Mesendoderm (in vitro differentiated cells): ENCODE measurements at regions not wholly inside any gene's neighbourhood (a gene's known extent, or its start where the extent isn't known, plus 50 kb on each side); places are given as distances from the start of the nearest gene placed in this dataset.
A peak's percentile ranks its signal among the peaks of the same experiment; 100 is the strongest.

Source experiments
- DNase-seq: peaks from one replicate; pipeline ENCODE4 v3.0.0; 2013
- H2AK5ac ChIP-seq: 2 replicates; pipeline ENCODE4 v1.6.1; 2013; ENCODE audit warnings: low read length, inconsistent platforms
- H2BK120ac ChIP-seq: 2 replicates; pipeline ENCODE4 v1.6.1; 2013; ENCODE audit warnings: low read depth, mild to moderate bottlenecking, low read length, moderate library complexity, mixed read lengths
- H2BK15ac ChIP-seq: replicated peaks from 2 replicates; pipeline ENCODE4 v1.6.1; 2013; ENCODE audit warnings: low read depth, mild to moderate bottlenecking, moderate library complexity
- H2BK5ac ChIP-seq: 2 replicates; pipeline ENCODE4 v1.6.1; 2013; ENCODE audit warnings: low read length, inconsistent platforms
- H3K18ac ChIP-seq: 2 replicates; pipeline ENCODE4 v1.6.1; 2013; ENCODE audit warnings: mild to moderate bottlenecking, low read length, mixed read lengths
- H3K23ac ChIP-seq: one replicate; pipeline ENCODE4 v1.6.1; 2013; ENCODE audit warnings: low read length
- H3K27ac ChIP-seq: 2 replicates; pipeline ENCODE4 v1.5.1; 2013; ENCODE audit warnings: low read depth, mild to moderate bottlenecking, inconsistent platforms, low read length, moderate library complexity
- H3K27me3 ChIP-seq: 2 replicates; pipeline ENCODE4 v1.6.1; 2013; ENCODE audit warnings: low read length, control low read depth, mild to moderate bottlenecking, inconsistent platforms; ENCODE audit not compliant: insufficient read depth, poor library complexity
- H3K36me3 ChIP-seq: 2 replicates; pipeline ENCODE4 v1.6.1; 2013; ENCODE audit warnings: low read length, inconsistent platforms; ENCODE audit not compliant: control insufficient read depth, insufficient read depth
- H3K4ac ChIP-seq: one replicate; pipeline ENCODE4 v1.6.1; 2013; ENCODE audit warnings: low read depth, mild to moderate bottlenecking, low read length, moderate library complexity
- H3K4me1 ChIP-seq: 2 replicates; pipeline ENCODE4 v1.6.1; 2013; ENCODE audit warnings: low read depth, low read length, inconsistent platforms; ENCODE audit not compliant: control insufficient read depth
- H3K4me2 ChIP-seq: 2 replicates; pipeline ENCODE4 v1.6.1; 2013; ENCODE audit warnings: low read length
- H3K4me3 ChIP-seq: 2 replicates; pipeline ENCODE4 v1.5.1; 2013; ENCODE audit warnings: mild to moderate bottlenecking, low read length
- H3K56ac ChIP-seq: one replicate; pipeline ENCODE4 v1.6.1; 2013; ENCODE audit warnings: low read length
- H3K79me1 ChIP-seq: 2 replicates; pipeline ENCODE4 v1.6.1; 2013; ENCODE audit warnings: low read length, inconsistent platforms
- H3K79me2 ChIP-seq: 2 replicates; pipeline ENCODE4 v1.6.1; 2013; ENCODE audit warnings: mild to moderate bottlenecking, low read length; ENCODE audit not compliant: control insufficient read depth, insufficient read depth
- H3K9ac ChIP-seq: 2 replicates; pipeline ENCODE4 v1.6.1; 2013; ENCODE audit warnings: low read length, inconsistent platforms
- H4K5ac ChIP-seq: one replicate; pipeline ENCODE4 v1.6.1; 2013; ENCODE audit warnings: low read length
- H4K8ac ChIP-seq: one replicate; pipeline ENCODE4 v1.6.1; 2013; ENCODE audit warnings: low read depth, mild to moderate bottlenecking, control low read depth, low read length, moderate library complexity
- WGBS: extraction: QIAGEN DNeasy Blood & Tissue Kit; methylation state at CpG from one replicate; pipeline ENCODE4 v1.1.7; 2013; ENCODE audit warnings: low lambda C conversion rate, missing lambda C conversion rate; ENCODE audit not compliant: insufficient coverage; ENCODE audit errors: extremely low coverage; 5-methylcytosine and 5-hydroxymethylcytosine counted together

DNA sequence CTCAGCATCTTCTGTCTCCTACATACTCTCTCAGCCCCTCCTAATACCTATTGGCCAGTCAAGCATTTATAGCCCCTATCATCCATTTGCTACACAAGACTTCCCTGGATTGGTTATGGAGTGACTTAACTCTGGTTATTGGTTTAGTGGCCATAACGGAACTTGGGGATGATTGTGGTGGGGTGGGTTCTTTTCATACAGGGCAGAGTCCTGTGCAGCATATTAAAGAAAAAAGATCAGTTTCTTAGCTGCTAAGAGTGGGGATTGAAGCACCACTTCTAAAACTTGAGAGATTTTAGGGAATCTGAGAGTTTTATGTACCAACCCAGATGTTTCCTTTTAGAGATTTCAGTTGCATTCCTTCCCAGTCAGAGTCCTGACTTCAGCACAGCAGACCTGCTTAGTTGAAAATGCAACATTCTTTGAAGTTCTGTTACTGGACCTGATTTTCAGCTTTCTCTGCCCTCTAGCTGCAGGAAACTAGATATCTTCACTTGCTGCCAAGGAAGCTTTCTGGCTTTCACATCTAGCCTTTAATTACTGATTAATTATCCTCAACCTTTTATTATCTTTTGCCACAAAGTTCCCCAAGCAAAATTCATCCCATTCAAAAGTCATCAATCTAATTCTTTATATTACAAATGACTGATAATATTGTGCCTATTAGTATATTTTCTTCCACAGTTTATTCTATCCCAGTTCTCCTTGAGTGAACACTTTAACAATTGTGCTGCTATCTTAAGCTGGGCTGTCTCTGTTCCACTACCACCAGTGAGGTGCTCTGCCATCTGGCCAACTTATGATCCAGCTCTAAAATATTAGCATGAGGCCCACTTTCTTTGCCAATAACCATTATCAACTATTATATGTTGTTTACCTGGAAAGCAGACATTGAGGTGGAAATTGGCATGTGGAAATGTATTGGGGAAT, 906.0 kb upstream of the ALCAM start:
- no CpG with 5 or more reads among the region's 1 CpG for WGBS
- peak overlapping the region; percentile 47 for H2BK15ac ChIP-seq
- H4K8ac ChIP-seq: no peak overlapping the region
- no peak overlapping the region for H2AK5ac ChIP-seq
- H2BK5ac ChIP-seq: no peak overlapping the region
- H3K27ac ChIP-seq: no peak overlapping the region
- H3K4me1 ChIP-seq: no peaks in the 10 kb centered on the region
- no peak overlapping the region for H3K4me3 ChIP-seq
- peak overlapping the region; percentile 16 for H3K4ac ChIP-seq
- no peak overlapping the region for H3K18ac ChIP-seq
- H4K5ac ChIP-seq: no peak overlapping the region
- H3K23ac ChIP-seq: no peak overlapping the region
- H3K56ac ChIP-seq: peak overlapping the region; percentile 18
- H2BK120ac ChIP-seq: no peak overlapping the region
- H3K9ac ChIP-seq: no peak overlapping the region
- no peaks in the 10 kb centered on the region for H3K36me3 ChIP-seq
- H3K27me3 ChIP-seq: no peaks in the 10 kb centered on the region
- no peaks in the 10 kb centered on the region for H3K79me1 ChIP-seq
- H3K79me2 ChIP-seq: no peaks in the 10 kb centered on the region
- DNase-seq: peak; percentile 90
- H3K4me2 ChIP-seq: no peak overlapping the region

DNA sequence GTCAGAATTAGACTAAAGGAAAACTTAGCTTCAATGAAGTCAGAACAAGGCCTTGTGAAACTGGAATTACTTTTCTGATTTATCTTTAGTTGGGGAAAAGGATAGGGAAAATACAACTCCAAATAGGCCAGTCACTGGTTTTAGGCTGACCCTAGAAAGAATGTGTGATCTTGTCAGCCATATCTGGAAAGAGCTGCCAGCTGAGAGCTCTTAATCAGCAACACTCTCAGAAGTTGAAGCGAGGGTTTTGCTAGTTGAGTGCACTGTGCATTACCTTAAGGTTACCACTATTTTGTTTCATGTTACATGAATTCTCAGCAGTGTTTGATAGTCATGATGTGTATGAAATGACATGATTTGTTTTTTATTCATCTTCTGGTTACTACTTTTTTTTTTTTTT, 905.3 kb upstream of the ALCAM start:
- Histone ChIP-seq H4K8ac (no peak overlapping the region), H3K79me2 (no peaks in the 10 kb centered on the region), H3K4me3 (no peak overlapping the region), H2AK5ac (no peak overlapping the region), H3K27me3 (no peaks in the 10 kb centered on the region), H3K56ac (no peak overlapping the region), H3K4me1 (no peaks in the 10 kb centered on the region), H4K5ac (no peak overlapping the region), H3K18ac (no peak overlapping the region), H2BK120ac (no peak overlapping the region), H3K23ac (no peak overlapping the region), H3K36me3 (no peaks in the 10 kb centered on the region), H3K79me1 (no peaks in the 10 kb centered on the region), H2BK15ac (no peak overlapping the region), H3K9ac (no peak overlapping the region), H3K4me2 (no peak overlapping the region), H2BK5ac (no peak overlapping the region), H3K4ac (no peak overlapping the region), H3K27ac (no peak overlapping the region)
- peak; percentile 57 for DNase-seq
- no CpG with 5 or more reads among the region's 1 CpG for WGBS

DNA sequence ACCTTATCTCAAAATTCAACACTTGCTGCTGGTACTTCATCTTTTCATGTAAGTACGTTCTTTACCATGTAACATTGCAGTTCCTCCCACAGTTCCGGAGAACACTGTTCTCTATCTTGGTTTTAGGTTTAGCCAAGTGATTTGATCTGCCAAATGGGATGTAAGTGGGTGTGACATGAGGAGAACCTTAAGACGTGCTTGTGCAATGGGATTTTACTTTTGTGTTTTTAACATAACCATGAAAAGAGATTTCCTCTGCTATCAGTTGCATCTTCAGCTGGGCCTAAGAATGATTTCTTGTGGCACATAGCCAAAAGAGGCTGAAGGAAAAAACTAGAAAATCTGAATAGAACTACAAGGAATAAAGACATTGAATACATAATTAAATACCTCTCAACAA, 894.5 kb upstream of the ALCAM start:
- WGBS: no CpG with 5 or more reads among the region's 3 CpGs
- H3K27ac ChIP-seq: no peak overlapping the region

DNA sequence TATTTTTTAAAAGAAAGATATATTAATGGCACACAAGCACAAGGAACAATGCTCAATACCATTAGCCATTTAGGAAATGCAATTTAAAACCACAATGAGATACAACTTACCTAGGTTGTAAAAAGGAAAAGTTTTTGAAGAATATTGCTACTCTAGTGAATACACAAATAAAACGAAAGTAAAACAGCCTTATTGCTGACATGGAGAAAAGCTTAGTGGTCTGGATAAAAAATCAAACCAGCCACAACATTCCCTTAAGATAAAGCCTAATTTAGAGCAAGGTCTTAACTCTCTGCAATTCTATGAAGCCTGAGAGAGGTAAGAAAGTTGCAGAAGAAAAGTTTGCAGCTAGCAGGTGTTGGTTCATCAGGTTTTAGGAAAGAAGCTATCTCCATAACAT, 892.7 kb upstream of the ALCAM start:
- Histone ChIP-seq H3K4ac (no peak overlapping the region), H3K36me3 (no peaks in the 10 kb centered on the region), H3K79me2 (no peaks in the 10 kb centered on the region), H3K4me3 (no peak overlapping the region), H2AK5ac (no peak overlapping the region), H2BK5ac (no peak overlapping the region), H3K4me1 (no peaks in the 10 kb centered on the region), H3K9ac (no peak overlapping the region), H3K56ac (no peak overlapping the region), H2BK120ac (no peak overlapping the region), H3K79me1 (no peaks in the 10 kb centered on the region), H3K27me3 (no peaks in the 10 kb centered on the region), H3K18ac (no peak overlapping the region), H4K5ac (no peak overlapping the region), H3K23ac (no peak overlapping the region), H4K8ac (no peak overlapping the region), H3K27ac (no peak overlapping the region), H3K4me2 (no peak overlapping the region), H2BK15ac (no peak overlapping the region)
- no CpG with 5 or more reads among the region's 1 CpG for WGBS
- no peak for DNase-seq

More for the DNA sequence above, 894.5 kb upstream of the ALCAM start:
- Histone ChIP-seq H3K27me3 (no peaks in the 10 kb centered on the region), H3K9ac (no peak overlapping the region), H3K4me1 (no peaks in the 10 kb centered on the region), H2BK120ac (no peak overlapping the region), H2BK5ac (no peak overlapping the region), H3K79me1 (no peaks in the 10 kb centered on the region), H3K36me3 (no peaks in the 10 kb centered on the region), H3K4me2 (no peak overlapping the region), H2AK5ac (no peak overlapping the region), H4K8ac (no peak overlapping the region), H3K56ac (no peak overlapping the region), H3K4ac (no peak overlapping the region), H4K5ac (no peak overlapping the region), H3K23ac (no peak overlapping the region), H3K18ac (no peak overlapping the region), H2BK15ac (no peak overlapping the region), H3K79me2 (no peaks in the 10 kb centered on the region), H3K4me3 (no peak overlapping the region)
- DNase-seq: no peak

DNA sequence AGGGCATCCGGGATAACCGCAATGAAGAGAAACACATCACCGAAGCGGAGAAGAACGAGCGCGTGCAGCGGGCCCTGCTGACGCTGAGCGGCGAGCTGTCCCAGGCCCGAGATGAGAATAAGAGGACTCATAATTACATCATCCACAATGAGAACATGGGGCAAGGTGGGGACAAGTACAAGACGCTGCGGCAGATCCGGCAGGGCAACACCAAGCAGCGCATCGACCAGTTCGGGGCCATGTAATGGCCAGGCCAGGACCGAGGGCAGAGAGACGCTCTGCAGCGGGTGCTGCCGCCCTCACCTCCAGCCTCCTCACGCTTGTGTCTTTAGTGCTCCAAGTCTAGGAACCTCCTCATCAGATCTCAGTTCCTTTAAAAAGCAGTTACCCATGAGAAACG, 863.7 kb upstream of the ALCAM start:
- no peak overlapping the region for H3K18ac ChIP-seq
- no peak overlapping the region for H3K4me2 ChIP-seq
- H4K8ac ChIP-seq: no peak overlapping the region
- no peak overlapping the region for H3K9ac ChIP-seq
- no peak overlapping the region for H3K23ac ChIP-seq
- no peak overlapping the region for H3K4me3 ChIP-seq
- H3K56ac ChIP-seq: no peak overlapping the region
- no peak overlapping the region for H3K4ac ChIP-seq
- no peaks in the 10 kb centered on the region for H3K79me2 ChIP-seq
- no peaks in the 10 kb centered on the region for H3K36me3 ChIP-seq
- no peak overlapping the region for H3K27ac ChIP-seq
- H2BK120ac ChIP-seq: no peak overlapping the region
- no peaks in the 10 kb centered on the region for H3K79me1 ChIP-seq
- H2BK15ac ChIP-seq: no peak overlapping the region
- no peak overlapping the region for H2BK5ac ChIP-seq
- DNase-seq: no peak
- no CpG with 5 or more reads among the region's 24 CpGs for WGBS
- no peaks in the 10 kb centered on the region for H3K27me3 ChIP-seq
- H3K4me1 ChIP-seq: no peaks in the 10 kb centered on the region
- H4K5ac ChIP-seq: no peak overlapping the region
- H2AK5ac ChIP-seq: no peak overlapping the region
